NB4 (cell line): ENCODE measurements at regions not wholly inside any gene's neighbourhood (a gene's known extent, or its start where the extent isn't known, plus 50 kb on each side); places are given as distances from the start of the nearest gene placed in this dataset.

Source experiments
- CTCF ChIP-seq: IDR thresholded peaks from one replicate; pipeline ENCODE4 v1.5.1; 2012; ENCODE audit warnings: low read depth, low read length
- POLR2A ChIP-seq: IDR thresholded peaks from 2 replicates; pipeline ENCODE4 v1.6.1; 2011; ENCODE audit warnings: mild to moderate bottlenecking; ENCODE audit not compliant: insufficient read length; ENCODE audit errors: extremely low read depth
- TF ChIP-seq, protein P1 (sequence below): IDR thresholded peaks from 2 replicates; pipeline ENCODE4 v1.6.1; 2011; ENCODE audit warnings: low read depth, low read length

DNA sequence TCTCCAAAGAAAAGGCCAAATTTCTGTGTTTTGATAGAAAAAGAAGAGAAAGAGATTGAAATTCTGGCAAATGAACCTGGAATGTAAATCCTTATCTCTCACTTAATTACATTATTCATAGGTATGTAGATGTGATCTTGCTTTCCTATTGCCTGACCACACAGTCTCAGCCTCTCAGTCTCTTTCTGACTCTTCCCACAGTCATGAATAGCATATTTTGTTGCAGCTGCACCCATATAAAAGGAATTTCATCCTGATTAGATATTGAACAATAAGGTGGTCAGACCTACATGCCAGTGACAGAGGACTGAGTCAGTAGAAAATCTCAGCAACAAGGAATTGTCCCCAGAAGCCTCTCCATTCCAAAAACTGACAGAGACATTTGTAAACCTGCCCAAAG is 62.9 kb upstream of the LRRC4C start:
- TF ChIP-seq CTCF (no peak), POLR2A (no peak)
- TF ChIP-seq, protein P1, sequence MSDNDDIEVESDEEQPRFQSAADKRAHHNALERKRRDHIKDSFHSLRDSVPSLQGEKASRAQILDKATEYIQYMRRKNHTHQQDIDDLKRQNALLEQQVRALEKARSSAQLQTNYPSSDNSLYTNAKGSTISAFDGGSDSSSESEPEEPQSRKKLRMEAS: no peak
